ENCODE measurements at regions not wholly inside any gene's neighbourhood (a gene's known extent, or its start where the extent isn't known, plus 50 kb on each side); places are given as distances from the start of the nearest gene placed in this dataset.

DNA sequence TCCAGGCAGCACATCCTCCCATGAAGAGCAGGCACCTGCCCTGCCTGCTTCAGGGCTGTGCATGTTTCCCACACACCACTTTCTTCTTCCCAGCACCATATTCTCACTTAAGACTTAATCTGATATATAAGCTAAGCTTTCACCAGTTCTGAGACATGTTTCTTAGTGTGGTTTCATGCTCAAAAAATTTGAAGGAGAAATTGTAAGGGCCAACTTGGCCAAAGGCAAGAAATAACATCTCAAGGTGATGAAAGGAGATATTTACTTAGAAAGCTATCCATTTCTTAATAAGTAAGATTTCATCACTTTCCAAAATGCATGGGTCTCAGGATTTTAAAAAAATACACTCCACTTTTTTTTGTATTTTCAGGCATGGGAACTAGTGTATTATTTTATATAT lies 468.1 kb upstream of the AKR1E2 start:
- DNase-seq (ENCODE audit: low read depth in 4 of 4, low spot score in 2 of 4), result no peak

DNA sequence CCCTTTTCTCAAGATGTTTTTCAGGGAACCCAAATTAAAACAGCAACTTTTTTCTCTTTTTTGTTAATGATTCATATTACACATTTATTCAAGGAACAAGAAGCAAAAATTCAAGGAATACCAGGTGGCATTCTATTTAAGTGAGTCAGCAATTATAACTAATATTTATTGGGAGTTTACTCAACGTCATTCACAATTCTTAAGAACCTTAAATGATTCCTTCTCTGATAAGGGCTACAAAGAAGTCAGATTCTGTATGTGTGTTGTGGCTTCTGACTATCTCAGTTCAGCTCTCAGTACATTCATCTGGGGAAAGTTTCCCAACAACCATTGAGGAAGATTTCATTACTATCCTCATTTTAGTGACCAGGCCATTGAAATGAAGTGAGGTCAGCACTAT lies 470.7 kb upstream of the AKR1E2 start:
- DNase-seq (ENCODE audit: low read depth in 4 of 4, low spot score in 2 of 4), result no peak

- DNase-seq (ENCODE audit: low read depth in 4 of 4, low spot score in 2 of 4), result no peak
Observed at GRCh38 chr10:4354382-4354812, 471.6 kb upstream of the AKR1E2 start.

DNA sequence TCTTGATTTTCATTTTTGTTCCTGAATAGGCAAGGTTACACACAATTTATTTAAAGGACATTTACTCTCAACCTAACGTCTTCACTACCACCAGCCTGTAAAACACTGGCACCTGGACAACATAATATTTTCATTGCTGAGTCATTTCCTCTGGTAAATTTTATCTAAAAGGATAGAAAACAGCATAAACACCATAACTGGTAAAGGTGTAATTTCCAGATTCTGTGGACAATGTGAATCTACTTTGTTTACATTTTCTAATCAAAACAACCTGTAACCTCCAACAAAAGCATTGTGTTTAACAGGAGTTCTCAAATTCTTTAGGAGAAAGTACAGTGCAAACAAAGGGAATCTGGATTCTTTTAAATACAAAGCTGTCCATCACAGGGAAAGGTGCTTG lies 472.0 kb upstream of the AKR1E2 start:
- no peak for DNase-seq (ENCODE audit: low read depth in 4 of 4, low spot score in 2 of 4)

DNA sequence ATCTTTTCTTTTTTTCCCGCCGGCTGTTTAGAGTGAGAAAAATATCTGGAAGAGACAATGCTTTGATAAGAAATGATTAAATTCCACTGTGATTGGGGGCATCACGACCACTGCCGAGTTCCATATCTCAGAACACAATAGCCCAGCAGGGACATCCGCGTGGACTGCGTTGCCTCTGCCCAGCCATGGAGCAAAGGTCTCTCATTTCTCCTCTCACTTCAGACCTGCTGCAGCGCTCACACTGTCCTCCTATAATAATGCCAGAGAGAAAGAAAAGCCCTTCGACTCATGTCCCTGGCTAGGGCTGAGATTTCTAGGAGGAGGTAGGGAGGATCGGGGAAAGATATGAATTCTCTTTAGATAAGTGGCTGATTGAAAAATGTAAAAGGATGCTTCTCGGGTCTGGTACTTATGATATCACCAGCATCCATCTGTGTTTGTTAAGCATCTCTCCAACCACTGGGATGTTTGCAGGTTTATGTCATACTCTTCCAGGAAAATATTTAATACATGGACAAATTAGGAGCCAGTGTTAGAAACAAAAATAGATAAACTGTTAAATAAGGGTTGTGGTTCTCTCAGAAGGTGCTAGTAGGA lies 472.9 kb upstream of the AKR1E2 start:
- DNase-seq (ENCODE audit: low read depth in 4 of 4, low spot score in 2 of 4), result no peak

DNA sequence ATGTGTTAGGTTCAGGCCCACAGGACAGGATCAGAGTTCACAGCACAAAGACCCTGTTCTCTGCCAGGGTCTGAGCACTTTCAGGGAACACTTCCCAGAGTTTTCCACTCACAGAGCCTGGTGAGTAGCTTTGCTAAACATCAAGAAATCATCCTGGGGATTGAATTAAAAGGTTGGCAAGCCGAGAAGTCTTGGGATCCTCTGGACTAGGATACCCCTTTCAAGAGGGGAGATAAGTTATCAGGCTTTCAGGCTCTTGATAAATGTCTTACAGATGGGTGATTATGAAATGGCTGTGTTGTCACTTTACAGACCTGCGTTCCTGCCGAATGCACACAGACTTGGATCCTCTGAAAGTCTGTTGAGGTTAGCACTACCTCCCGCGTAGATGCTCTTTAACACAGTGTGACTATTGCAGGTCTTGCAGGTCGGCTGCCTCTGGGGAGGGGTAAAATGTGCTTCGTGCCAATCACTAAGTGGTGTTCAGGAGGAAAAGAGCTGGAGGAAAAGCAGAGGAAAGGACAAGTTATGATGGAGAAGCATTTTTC lies 473.5 kb upstream of the AKR1E2 start:
- no peak for DNase-seq (ENCODE audit: low read depth in 4 of 4, low spot score in 2 of 4)

DNA sequence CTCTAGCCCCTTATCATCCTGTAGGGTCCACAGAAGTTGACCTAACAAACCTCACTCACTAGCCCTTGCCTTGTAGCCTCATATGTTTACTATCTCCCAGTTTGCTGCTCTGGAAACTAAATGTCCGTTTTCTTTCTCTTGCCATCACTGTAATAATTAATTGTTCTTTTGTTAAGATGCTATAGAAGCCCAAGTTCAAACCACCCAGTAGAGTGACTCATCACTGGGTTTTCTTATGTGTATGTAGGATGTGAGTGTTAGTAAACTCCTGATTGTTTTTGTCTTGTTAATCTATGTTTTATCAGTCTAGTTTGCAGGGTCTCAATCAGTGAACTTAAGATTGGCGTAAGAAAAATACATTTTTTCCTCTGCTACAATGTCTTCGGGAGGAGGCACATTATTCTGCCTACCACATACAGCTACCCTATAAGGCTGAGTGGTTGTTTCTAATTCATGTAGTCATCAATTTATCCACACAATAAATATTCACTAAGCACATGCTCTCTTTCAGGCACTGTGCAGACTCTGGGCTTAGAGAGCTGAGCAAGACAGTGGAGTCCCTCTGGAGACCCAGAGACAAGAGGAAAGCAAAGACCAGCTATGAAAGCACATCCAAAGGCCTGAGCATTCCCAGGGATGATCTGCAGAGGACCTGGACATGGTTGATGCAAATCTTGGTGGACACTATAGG lies 474.1 kb upstream of the AKR1E2 start:
- no peak for DNase-seq (ENCODE audit: low read depth in 4 of 4, low spot score in 2 of 4)

GRCh38 chr10:4347397-4347796 lies 478.6 kb upstream of the AKR1E2 start:
- no peak for DNase-seq (ENCODE audit: low read depth in 4 of 4, low spot score in 2 of 4)

GRCh38 chr10:4345877-4346646 lies 479.9 kb upstream of the AKR1E2 start:
- no peak for DNase-seq (ENCODE audit: low read depth in 4 of 4, low spot score in 2 of 4)

- no peak for DNase-seq (ENCODE audit: low read depth in 4 of 4, low spot score in 2 of 4)
Observed at GRCh38 chr10:4344492-4344994, 481.5 kb upstream of the AKR1E2 start.

DNA sequence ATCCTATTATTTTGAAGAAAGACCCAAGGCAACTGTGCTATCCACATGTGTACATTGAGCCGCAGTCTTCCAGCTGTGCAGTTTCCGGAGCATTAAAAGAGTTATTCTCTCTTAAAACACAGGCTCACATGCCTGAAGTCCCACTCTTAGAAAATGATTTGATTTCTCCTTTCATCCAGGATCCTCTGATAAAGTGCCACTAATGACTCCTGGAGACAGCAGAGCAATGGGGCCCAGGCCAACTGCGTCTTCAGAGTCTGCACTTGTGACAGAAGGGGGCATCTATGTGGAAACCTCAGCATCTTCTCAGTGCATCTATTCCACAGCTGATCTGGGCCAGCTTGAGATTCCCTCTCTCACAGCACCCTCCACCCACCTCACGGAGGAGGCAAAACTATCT lies 482.1 kb upstream of the AKR1E2 start:
- no peak for DNase-seq (ENCODE audit: low read depth in 4 of 4, low spot score in 2 of 4)

GRCh38 chr10:4343091-4343490 lies 482.9 kb upstream of the AKR1E2 start:
- DNase-seq (ENCODE audit: low read depth in 4 of 4, low spot score in 2 of 4), result no peak

DNA sequence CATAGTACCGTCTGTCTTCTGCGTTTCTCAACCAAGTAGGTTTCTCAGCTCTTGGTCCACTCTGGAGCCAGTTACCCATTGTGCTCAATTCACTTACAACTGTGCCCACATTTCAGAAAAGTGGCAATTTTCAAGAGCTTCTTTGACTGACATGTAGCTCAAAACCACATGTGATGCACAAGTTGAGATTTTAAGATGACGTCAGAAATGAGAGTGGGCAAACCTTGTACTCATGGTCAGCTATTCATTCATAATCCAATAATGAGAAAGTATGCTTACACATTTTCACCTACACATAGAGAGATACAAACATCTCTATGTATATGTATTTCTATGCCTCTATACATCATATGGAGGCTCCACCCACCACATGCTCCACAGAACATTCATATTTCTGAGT lies 487.2 kb upstream of the AKR1E2 start:
- no peak for DNase-seq (ENCODE audit: low read depth in 4 of 4, low spot score in 2 of 4)

GRCh38 chr10:4337563-4337962 lies 488.4 kb upstream of the AKR1E2 start:
- no peak for DNase-seq (ENCODE audit: low read depth in 4 of 4, low spot score in 2 of 4)

DNA sequence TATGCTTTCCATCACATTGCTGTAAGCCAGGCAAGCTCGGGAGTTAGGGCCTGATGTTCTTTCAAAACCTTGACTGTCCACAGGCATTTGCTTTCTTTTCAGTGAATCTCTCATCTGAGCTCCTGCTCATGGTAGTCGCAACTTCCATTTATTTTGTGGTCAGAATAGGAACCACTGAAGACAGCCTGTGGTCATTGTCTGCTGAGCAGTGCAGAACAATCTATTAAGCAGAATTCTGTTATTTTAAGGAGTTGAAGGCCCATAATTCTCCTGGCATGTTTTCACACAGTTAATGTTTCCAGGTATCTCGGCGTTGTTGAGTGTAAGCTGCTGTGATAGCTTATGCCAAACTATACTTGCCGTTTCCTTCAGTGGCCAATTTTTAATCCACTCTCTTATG lies 491.1 kb upstream of the AKR1E2 start:
- no peak for DNase-seq (ENCODE audit: low read depth in 4 of 4, low spot score in 2 of 4)

DNA sequence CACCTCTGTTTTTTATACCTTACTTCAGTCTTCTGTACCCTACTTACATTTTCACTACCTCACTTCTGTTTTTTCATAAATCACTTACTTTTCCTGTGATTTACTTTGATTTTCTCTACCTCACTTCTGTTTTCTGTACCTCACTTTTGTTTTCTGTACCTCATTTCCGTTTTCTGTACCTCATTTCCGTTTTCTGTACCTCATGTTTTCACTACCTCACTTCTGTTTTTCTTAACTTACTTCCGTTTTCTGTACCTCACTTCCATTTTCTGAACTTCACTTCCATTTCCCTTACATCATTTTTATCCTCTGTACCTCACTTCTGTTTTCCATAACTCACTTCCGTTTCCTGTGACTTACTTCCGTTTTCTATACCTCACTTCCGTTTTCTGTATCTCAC lies 492.0 kb upstream of the AKR1E2 start:
- no peak for DNase-seq (ENCODE audit: low read depth in 4 of 4, low spot score in 2 of 4)

DNA sequence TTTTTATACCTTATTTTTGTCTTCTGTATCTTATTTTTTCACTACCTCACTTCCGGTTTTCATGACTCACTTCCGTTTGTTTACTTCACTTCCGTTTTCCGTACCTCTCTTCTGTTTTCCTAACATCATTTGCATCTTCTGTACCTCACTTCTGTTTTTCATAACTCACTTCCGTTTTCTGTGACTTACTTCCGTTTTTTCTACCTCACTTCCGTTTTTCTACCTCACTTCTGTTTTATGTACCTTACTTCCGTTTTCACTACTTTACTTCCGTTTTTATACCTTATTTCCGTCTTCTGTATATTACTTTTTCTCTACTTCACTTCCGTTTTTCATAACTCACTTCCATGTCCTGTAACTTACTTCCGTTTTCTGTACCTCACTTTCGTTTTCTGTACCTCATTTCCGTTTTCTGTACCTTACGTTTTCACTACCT lies 492.5 kb upstream of the AKR1E2 start:
- DNase-seq (ENCODE audit: low read depth in 4 of 4, low spot score in 2 of 4), result no peak

DNA sequence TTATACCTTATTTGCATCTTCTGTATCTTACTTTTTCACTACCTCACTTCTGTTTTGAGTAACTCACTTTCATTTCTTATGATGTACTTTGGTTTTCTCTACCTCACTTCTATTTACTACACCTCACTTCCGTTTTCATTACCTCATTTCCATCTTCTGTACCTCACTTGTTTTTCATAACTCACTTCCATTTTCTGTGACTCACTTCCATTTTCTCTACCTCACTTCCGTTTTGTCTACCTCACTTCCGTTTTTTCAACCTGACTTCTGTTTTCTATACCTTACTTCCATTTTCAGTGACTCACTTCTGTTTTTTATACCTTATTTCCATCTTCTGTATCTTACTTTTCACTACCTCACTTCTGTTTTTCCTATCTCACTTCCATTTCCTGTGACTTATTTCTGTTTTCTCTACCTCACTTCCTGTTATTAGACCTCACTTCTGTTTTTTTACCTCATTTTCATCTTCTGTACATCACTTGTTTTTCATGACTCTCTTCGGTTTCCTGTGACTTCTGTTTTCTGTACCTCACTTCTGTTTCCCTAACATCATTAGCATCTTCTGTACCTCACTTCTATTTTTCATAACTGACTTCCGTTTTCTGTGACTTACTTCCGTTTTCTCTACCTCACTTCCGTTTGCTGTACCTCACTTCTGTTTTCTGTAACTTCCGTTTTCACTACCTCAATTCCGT lies 493.1 kb upstream of the AKR1E2 start:
- DNase-seq (ENCODE audit: low read depth in 4 of 4, low spot score in 2 of 4), result no peak

- DNase-seq (ENCODE audit: low read depth in 4 of 4, low spot score in 2 of 4), result no peak
Observed at GRCh38 chr10:4331150-4331549, 494.9 kb upstream of the AKR1E2 start.

DNA sequence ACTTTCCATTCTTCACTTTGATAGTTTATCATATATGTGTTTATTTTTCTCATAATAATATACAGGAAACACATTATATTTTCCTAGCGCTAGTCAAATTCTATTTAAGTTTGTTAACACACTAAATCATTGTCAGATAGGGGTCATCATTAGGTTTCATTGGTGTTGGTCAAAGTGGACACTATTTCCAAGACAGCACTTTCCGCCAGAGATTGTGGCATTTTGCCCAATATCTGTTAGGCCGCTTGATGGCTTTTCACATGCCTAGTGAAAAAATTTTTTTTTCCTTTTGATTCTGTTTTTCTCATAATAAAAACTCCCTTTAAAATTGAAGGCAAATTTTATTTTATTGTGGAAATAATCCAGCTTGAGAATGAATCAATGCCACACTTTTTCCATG lies 495.4 kb upstream of the AKR1E2 start:
- DNase-seq (ENCODE audit: low read depth in 4 of 4, low spot score in 2 of 4), result no peak

DNA sequence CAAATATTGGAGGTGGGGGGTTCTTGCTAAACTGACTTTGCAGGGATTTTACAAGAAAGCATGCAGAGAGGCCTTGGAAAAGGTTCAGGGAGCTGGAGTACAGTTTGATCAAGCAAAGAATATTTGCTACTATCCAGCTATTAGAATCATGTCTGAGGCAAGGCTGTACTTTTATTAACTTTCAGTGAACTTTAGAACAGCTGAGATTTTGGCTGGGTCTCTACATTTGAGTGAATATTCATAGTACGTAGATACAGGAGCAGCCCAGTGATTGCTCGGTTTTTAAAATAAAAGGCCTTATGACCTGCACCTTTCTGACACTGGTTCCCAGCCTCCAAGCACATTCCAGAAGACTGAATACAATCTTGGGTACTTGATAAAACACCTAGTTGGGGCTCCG lies 496.8 kb upstream of the AKR1E2 start:
- no peak for DNase-seq (ENCODE audit: low read depth in 4 of 4, low spot score in 2 of 4)
